GM18907 (cell line): ENCODE measurements at regions not wholly inside any gene's neighbourhood (a gene's known extent, or its start where the extent isn't known, plus 50 kb on each side); places are given as distances from the start of the nearest gene placed in this dataset.

Source experiments
- ATAC-seq: cut with Tn5 transposase; IDR thresholded peaks from one replicate; pipeline ENCODE4 v1.9.1; 2021; ENCODE audit warnings: mild to moderate bottlenecking, moderate library complexity; ENCODE audit not compliant: unreplicated experiment

DNA sequence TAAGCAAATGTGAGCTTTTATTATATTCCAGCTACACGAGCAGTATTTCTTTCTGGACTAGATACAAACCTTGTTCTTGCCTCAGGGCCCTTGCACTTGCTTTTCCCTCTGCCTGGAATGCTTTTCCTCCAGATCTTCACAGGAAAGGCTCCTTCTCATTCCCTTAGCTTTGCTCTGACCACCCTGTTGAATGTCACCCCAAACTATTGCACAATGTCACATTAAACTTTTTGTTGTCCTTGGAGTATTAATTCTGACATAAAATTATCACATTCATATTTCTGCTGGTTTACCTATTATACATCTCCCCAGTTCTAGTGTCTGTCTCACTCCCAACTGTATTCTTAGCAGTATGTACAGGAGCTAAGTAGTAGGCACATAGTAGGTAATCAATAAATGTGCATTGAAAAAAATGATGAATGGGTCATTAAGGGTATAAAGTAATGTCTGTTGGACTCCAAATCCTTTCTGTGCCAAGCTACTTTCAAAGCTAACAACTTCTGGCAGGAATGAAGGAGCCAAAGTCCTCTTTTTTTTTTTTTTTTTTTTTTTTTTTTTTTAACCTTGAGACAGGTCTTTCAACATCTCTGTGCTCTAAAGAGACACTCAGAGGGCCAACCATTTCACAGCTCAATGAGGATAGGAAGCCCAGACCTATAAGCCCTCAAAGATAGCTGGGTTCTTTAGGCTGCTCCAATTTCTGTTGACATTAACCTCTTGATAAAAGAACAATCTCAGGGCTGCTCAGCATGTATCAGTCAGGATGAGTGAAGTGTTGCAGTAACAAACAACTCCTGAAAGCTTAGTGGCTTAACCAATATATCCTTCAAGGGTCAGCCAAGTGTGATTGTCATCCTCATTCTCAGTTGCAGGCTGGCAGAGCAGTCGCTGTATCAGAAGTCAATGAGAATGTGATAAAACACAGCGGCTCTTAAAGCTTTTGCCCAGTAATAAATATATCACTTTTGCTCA lies 424.4 kb upstream of the TBX3 start:
- no peak for ATAC-seq

DNA sequence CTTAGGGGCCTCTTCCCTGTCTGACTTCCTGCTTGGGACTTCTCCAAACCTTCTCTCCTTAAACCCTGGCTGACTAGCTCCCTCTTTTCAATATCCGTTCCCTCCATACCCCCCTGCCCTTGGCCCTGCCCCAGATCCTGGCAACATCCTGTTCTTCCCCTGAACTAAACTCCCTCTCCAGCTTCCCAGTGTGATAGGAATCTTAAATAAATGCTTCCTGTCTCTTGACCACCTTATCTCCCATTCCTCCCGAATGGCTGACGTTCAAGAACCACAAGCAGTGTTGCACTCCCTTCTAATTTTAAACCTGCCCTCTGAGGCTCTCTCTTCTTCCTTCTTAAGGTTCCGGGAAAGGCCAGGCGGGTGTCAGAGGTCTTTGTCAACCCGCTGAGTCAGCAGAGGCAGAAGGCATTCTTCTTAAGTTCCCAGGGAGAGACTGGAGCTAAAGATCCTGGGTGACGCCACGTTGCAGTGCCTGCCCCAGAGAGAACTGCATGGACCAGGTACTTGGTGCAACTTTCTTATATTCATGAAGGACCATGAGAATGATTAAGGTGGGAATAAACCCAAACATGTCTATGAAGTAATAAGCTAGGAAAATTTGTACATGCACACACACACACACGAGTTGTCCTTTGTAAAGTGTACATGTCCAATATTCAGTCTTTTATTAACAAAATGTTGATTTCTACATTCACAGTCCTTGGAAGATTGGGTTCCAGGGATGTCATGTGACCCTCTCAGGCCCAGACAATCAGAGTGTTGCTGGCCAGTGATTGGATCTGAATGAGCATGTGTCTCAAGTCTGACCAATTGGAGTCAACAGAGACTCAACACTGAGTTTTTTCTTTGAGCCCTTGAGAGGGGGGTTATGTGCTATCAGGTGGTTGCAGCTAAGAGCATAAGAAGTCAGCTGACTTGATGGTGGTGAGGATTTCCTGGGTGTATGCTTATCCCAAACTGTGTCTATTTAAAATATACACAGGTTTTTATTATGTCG lies 420.2 kb upstream of the TBX3 start:
- ATAC-seq, result no peak

DNA sequence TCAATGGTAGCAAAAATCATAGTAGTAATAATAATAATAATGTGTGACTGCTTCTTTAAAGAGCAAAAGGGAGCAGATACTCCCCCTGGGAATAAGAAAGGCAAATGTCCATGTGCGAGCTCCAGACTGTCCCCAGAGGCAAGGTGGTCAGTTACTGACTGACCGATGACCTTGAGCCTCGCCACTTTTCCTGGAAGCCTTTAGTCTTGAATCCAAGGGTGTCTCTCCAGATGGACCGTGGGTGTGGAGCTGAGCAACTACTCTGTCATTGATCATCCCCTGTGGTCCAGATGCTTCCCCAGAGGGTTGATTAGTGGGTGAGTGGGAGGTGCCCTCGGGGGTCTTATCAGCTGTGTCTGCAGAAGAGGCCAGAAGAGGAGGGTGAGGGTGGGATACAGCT lies 418.5 kb upstream of the TBX3 start:
- ATAC-seq, result no peak

DNA sequence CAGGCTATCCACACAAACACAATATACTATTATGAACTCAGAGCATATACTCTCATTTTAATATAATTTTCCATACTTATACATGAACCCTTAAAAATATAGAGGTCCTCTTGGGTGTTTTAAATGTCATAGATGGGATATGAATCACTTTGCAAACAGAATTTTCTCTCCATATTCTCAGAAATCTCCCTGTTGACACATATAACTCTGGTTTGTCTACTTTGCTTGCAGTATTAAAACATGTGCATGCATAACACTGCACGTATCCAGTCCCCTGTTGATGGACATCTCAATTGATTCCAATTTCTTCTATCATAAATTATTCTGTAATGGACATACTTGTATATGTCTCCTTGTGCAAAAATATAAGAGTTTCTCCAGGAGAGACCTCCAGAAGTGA lies 417.5 kb upstream of the TBX3 start:
- ATAC-seq, result no peak

DNA sequence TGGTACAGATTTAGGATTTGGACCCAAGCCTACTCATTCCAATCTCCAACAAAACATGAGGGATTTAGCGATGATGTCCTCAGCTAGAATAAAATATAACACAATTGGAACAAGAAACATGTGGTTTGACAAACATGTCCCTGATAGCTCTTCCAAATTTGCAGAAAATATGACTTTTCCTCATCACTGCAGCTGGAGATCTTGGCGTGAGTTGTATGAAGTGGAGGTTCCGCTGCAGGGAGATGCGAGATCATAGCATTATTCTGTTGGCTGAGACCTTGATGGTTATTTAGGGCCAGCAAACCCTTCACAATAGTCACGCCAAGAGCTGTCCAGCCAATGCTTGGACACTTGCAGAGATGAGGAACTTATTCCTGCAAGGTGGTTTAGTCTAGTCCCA lies 413.4 kb upstream of the TBX3 start:
- ATAC-seq, result no peak

DNA sequence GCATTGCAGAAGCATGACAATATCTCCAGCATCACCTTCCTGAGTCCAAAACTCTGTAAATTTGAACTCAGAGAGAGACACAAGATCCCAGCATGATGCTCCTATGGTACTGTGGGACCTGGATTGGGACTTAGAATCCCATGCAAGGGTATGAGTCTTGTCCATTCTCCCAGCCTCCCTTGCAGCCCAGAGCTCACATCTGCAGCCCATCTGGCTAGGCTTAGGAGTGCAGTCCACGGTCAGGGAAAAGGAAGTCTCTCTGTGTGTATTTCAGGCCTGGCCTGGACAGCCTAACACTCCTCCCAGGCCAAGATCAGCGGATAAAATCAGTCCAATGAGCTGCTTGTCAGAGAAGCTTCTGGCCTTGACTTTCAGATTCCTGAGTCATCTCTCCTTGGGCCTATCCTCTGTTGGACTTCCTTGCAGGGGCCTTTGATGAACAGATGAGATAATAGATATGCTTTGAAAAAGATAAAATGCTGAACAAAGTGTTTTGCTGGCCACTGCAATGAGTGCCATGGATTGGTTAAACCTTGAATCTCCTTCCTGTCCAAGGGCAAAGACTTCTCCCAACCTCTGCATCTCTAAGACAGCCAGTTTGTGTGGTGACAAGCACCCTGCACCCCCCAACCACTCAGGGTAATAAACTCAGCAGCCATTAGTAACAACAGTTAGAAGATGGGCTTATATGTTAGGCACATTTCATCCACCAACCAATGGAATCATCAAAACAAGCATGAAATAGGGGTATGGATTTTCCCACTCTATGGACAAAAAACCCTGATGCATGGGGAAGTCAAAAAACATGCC lies 412.8 kb upstream of the TBX3 start:
- no peak for ATAC-seq

DNA sequence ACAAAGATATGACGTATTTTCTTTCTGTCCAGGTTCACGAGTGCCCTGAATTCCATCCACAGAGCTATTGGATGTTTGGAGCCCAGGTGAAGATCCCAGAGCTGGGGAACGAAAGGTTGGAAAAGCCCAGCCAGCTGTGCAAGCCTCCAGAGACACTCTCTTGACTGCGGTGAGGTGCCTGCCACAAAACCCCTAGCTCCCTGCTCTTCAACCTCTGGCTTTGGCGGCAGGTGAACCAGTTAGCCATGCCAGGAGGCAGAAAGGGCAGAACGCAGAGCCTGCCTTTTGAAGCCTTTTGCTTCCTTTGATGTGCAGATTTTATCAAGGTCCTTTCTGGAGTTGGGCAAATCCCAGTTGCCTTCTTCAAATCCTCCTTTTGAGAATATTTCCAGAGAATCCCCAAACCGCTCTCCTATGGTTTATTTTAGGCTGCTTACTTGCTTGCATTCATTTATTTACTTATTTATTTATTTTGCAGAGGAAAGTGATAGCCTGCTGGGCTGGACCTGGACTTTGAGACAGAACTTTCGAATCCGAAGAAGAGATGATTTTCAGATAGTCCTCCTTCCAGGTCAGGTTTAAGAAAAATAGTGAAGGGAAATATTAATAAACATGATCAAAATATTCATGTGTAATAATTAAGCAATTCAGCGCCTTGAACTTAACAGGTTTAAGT lies 411.2 kb upstream of the TBX3 start:
- no peak for ATAC-seq

DNA sequence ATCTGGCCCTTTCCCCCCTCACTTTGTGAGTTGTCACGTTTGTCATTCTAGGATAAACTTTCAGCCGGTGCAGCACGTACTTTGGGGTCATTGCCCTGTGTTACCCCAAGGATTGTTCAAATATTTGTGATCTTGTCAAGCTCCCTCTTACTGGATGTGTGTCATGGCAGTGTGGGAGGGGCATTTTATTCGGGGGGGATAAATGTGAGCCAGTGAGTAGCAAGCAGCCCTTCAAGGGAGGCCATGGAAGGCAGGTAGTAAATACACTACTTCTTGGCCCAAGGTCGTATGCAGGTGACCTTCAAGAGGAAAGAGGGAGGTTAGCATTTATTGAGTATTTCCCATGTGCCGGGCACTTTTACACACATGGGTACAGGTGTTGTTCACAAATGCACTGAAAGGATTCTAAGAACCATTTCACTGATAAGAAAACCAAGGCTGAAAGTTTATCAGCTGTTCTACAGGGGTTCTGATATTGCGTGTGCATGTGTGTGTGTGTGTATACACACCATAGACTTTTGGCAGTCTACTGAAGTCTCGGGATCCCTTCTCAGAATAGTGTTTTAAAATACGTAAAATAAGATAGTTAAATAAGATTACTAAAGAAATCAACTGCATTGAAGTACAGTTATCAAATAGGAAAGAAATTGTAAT lies 410.3 kb upstream of the TBX3 start:
- no peak for ATAC-seq

DNA sequence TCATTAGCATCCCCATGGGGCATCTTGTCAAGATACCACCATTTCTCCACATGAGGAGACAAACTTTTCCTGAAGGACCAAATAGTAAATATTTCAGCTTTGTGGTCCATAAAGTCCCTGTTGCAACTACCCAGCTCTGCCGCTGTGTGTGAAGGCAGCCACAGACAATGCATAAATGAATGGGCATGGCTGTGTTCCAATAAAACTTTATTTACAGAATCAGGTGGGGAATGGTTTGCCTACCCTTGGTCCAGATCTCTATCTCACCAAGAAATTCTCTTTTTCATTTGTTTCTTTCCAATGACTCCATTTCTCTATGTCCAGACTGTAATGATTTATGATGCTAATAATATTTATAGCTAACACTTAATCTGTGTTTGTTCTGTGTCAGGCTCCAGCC lies 409.3 kb upstream of the TBX3 start:
- no peak for ATAC-seq

DNA sequence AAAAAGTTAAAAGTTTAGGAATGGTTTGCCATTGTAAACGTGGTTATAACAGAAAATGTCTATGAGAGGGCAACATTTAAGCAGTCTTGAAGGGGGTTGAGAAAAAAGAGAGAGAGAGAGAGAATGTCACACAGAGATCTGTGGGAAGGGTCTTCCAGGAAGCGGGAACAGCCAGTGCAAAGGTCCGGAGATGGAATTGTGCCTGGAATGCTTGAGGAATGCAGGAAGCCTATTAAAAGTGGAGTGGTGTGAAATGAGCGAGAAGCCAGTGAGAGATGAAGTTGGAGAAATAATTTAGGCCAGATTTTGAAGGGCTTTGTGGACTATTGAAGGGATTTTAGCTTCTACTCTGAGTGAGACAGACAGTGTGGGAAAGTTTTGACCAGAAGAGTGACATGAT lies 406.8 kb upstream of the TBX3 start:
- ATAC-seq, result no peak

DNA sequence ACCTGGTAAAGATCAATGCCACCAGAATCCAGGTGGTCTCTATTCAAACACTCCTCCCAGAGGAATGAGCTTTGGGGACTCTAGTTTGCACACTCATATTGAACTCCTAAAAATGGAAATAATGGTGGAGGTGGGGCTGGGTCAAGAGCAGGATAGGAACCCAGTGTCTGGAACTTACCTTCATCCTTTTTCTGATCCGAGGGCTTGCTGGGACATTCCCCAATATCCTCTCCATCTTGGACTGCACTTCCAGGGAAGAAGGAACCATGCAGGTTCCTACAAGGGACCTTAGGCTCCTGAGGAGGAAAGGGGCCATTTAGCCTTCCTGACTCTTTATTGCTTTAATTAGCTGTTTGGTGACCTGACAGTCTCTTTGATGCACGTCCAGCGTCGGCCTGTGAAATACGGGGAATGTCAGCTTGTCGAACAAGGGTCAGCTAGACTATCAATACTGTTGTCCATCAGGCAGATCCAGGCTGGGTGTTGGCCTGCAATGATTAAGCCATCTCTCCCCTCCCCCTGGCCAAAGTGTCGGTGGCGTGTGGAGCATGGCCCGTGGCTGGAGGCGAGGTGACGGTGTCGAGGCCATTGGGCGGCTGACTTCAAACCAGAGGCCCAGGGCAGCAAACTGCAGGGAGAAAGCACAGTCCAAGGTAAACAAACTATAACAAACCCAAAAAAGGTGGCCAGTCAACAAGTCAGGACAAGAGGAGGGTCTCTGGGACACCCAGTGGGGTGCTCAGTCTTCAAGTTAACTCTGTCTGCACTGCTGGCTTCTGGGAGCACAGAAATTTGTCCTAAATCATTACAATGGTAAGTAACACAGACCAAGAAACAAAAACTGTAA lies 405.2 kb upstream of the TBX3 start:
- ATAC-seq, result no peak

DNA sequence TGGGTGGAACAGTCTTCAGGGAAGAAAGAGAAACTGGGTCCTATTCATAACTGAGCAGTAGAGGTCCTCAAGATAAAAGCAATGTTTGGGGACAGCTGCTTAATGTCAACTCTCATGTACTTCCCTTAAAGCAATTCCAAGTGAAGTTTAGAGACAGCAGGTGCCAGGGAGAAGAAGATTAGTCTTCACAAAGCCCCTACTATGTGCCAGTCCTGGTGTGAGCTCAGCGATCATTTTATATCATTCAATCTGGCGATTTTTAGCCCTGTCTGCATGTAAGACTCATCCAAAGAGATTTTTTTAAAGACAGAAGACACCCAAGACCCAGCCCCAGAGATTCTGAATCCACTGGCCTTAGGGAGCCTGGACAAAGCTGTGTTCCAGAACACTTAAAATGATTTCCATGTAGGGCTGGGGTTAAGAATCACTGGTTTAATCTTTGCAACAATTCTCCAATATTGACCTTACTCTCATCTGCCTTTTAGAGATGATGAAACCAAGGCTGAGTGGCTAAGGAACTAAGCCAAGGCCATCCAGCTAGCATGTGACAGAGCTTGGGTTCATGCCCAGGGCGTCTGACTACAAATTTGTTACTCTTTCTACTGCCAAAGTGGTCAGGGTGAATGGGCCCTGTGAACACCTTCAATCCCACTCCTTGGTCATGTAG lies 404.5 kb upstream of the TBX3 start:
- no peak for ATAC-seq

DNA sequence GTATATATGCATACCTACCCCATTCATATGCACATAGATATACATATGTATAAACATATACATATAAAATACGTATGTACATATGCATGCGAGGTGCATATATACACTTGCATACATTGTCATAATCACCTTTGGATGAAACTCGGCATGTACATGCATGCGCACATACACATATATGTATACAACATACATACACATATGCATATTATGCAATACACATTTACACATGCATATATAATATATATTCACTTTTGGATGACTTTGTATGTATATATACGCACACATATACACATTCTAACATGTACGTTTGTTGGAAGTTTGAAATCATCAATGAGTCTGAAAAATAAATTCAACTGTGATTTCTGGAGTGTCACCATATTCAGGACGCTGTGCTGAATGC lies 401.6 kb upstream of the TBX3 start:
- no peak for ATAC-seq

DNA sequence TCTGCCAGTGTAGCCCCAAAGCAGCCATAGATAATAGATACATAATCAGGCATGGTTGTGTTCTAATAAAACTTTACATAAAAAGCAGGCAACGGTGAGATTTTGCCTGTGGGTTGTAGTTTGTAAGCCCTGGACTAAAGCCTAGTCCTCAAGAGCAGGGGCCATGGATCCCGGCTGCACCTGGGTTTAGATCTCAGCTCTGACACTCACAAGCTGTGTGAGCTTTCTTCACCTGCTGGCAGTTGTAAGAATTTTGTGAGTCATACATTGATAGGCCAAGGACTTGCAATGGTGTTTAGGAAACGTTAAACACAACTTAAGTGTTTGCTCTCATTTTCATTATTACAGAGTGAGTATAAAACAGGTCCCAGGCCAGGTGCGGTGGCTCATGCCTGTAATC lies 395.8 kb upstream of the TBX3 start:
- ATAC-seq, result no peak

DNA sequence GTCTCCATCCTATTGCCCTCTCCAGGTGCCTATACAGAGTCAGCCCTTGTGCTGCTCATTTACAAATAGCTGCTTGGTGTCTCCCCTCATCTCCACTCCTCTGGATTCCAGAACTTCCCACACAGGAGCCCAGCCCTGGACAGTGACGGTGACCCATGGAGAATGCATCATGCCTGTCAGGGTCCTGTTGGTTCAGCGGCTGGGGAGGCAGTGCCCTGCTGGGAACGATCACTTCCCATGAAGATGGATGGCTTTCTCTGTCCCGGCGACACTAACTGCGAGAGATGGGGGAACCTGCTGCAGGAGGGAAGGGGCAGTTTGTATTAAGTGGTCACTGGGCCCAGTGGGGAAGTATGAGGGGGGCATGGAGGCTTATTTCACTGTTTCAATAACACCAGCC lies 395.0 kb upstream of the TBX3 start:
- no peak for ATAC-seq

DNA sequence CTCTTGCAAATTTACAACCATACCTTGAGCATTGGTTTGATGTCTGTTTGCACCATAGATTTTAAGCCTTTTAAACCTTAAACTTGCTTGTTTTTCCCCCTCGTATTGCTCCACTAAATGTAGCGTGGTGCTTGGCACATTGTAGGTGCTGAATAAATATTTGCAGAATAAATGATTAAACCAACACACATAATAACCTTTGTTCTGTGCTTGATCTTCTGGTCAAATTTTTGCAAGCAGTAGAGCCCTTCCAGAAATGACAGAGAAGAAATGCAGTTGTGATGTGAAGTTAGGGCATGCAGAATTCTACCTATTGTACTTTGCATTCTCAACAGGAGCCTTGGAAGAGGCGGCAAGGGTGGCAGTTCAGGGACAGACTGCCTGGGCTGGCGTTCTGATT lies 394.4 kb upstream of the TBX3 start:
- ATAC-seq, result no peak

DNA sequence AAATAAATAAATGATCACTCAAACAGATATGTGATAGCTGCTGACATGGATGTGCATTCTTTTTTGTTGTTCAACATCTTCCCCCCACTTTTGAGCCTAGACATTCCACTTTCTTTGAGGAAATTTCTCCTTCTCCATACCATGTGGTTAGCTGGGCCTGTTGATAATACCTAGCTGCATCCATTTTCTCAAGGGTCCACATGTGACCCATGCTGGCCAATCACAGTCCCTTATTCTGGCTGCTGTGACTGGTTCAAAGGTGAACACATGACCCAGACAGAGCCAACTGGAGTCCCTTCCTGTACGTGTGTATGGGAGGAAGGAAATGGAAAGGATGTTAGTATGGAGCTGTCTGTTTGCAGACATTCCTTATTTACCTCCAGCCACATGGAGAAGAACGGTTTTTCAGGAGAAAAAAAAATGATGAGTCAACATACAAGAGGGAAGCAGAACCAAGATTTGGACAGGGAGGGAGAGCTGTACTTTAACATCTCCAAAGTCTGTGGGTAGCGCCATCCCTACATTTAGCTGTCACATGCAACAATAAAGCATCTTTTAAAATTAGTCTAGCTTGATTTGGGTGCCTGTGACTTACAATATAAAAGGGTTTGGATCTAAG lies 391.7 kb upstream of the TBX3 start:
- no peak for ATAC-seq

DNA sequence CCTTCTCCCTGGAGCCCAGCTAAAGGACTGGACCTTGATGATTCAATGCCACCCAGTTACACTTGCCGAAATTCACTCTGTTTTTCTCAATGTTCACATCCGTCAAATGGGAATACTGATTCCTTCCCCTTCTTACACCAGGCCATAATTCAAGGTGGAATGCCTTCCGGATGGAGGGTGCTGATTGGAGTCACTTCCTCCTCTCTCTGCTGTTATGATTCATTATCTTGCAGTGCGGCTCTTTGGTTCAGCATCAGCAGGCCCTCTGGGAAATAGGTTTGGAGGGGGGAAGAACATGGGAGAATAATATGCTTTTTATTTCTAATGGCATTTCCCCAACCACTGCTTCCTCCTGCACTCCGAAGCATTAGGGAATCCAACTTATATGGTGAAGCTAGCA lies 390.6 kb upstream of the TBX3 start:
- no peak for ATAC-seq
